GM18873 (cell line): ENCODE measurements at regions not wholly inside any gene's neighbourhood (a gene's known extent, or its start where the extent isn't known, plus 50 kb on each side); places are given as distances from the start of the nearest gene placed in this dataset.

ENCODE experiments used
- ATAC-seq: cut with Tn5 transposase; IDR thresholded peaks from one replicate; pipeline ENCODE4 v1.9.1; 2021; ENCODE audit warnings: mild to moderate bottlenecking, moderate library complexity, moderate number of reproducible peaks; ENCODE audit not compliant: unreplicated experiment, low FRiP score

DNA sequence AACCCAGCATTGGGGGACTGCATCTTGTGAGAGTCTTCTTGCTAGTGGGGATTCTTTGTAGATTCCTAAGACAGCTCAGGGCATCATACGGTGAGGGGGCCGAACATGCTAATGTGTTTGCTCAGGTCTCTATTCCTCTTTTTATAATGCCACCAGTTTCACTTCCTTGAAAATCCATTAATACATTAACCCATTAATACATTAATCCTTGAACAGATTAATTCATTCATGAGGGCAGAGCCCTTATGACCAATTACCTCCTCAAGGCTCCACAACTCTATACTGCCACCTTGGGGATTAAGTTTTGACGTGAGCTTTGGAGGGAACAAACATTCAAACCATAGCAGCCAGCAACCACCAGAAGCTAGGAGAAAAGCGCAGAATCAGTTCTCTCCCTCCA lies 67.2 kb upstream of the POT1 start:
- no peak for ATAC-seq

- ATAC-seq: no peak
These were observed 63.4 kb upstream of the POT1 start for GRCh38 chr7:124992851-124993562.

DNA sequence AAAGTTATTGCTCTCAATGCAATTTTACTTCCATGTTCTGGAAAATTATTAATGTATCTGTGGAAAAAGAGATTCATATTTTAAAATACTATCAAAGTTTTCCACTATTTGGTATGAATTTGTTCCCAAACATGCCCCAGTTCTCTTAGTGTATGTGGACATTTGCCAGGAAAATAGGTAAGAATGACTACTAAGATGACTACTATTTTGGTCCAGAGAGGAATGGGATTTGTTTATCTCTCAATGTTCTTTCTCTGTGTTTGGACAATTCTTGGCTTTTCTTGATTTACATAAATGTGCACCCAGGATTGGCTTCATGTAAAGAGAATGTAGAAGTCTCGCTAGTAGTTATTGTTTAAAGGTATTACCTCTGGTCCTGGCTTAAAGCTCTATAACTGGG lies 60.3 kb upstream of the POT1 start:
- ATAC-seq: no peak
